ENCODE measurements at regions not wholly inside any gene's neighbourhood (a gene's known extent, or its start where the extent isn't known, plus 50 kb on each side); places are given as distances from the start of the nearest gene placed in this dataset.

DNA sequence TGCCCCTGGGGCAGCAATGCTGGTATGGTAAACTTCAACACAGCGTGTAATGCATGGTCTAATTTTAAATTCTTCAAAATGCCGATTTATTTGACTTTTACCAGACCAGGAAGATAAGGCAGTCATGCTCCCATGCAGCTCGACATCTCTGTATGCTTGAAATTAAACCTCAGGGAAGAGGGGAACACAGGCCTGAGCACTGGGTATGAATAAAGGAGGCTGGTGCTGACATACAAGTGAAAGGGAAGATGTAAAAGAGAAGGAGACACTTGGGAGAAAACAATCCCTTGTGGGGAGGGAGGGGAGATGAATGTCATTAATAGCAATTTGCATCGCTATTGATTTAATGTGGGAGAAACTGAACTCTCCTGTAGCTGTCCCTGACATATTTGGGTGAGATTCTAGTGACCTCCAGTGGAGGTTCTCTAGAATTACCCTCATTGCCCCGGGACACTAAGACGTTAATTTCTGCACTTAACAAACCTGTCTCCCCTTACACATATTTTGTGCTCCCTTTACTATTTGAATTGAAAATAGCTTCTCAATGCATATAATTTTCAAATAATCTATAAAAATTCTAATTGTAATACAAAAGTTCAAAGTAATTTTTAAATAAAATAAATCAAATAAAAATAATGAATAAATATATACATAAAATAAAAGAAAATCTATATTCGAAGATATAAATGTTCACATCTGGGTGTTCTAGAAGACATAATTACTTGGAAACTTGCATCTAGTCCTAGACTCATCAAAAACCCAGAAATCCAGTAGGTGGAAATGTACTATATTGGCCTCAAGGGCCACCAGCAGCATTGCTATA is 283.1 kb downstream of the LMX1A start:
- peak; percentile 42 for DNase-seq (ENCODE audit: low read depth)

DNA sequence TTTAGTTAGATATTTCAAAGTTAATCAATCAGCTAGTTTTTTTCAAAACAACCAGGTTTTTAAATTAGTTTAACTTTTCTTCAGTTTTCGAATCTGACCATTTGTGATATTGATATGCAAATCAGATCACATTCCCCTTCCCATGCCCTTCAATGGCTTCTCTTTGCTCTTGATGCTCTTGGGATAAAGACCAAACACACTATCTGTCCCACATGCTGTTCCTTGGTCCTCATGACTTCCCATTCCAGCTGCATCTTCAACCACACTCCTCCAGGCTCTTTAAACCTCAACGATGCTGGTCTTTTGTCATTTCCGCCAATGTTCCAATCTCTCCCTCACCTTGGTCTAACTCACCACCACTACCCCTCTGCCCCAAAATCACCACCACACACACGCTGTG is 285.8 kb downstream of the LMX1A start:
- no peak for DNase-seq (ENCODE audit: low read depth)

DNA sequence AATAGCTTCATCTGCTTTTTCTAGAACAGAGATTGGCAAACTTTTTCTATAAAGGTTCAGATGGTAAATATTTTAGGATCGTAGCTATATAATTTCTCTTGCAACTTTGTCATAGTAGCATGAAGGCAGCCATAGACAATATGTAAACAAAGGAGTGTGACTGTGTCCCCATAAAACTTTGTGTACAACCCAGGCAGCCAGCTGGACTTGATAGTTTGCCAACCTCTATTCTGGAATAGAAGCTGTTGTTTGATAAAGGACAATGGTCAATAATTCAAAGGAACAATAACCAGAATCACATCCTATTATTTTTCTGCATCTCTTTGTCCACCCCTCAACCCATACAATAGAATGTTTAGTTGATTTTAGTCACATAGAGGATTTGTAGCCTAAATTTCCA is 286.7 kb downstream of the LMX1A start:
- DNase-seq (ENCODE audit: low read depth): no peak

DNA sequence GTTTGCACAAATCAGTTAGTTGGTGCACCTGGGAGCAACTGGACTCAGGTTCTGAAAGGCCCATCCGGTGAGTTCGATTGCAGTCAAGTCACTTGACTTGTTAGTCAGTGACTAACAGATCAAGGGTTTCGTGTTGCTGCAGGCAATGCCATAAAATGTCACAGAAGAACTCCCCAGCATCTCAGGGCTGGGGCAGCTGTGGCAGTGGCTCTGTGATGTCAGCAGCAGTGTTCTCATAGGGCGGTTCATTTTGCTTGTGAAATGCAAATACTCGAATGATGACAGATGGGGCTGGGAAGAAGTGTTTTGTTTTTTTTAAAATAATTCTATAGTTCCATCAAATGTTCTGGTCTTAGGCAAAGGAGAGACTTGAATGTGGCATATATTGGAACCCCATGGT is 287.8 kb downstream of the LMX1A start:
- DNase-seq (ENCODE audit: low read depth): no peak

DNA sequence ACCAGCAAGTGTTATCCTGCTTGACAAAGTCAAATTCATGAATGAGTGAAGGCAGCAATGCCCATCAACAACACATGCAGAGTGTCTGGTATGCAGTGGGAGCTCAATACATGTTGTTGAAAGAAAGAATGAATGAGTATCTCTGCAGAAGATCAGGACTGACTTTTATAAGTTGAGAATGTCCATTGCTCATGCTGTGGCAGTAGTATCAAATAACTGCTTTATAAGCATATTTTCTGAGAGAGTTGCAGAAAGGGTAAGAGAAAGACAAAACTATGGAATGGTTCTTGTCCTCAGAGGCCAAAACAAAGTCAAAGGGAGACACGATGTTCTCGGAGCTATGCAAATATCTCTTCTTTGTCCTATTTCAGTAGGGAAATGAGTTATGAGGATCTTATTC is 288.7 kb downstream of the LMX1A start:
- DNase-seq (ENCODE audit: low read depth): no peak

DNA sequence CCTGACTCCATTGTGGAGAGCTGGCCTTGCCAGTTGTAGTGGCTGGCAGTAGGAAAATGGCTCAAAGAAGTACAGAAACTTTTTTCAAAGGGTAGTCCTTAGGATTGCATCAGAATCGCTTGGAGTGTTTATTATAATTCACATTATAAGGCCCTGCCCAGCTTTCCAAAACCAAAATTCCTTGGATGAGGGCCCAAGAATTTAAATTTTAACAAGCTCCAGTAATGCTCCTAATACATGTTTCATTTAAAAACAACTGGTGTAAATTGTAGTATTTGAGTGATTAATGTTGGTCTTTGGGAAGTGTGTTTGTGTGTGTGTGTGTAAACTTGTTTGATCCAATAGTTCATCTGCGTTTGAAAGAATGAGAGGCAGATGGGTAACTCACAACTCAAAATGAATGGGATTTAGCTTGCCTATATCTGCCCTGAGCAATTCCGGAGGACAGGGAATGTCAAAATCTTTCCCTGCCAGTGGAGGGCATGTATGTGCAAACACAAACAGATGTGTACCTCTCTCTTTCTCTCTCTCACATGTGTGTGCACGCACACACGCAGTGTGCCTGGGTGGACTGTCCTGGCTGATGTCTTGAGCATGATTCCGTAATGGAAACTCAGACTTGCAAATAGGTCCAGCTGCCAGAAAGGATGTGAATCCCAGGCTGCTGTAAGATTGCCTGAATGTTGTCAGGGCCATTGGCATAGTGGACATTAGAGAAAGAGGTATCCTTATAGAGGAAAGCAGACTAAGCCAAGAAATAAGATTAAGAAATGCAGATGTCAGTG is 293.1 kb downstream of the LMX1A start:
- DNase-seq (ENCODE audit: low read depth): no peak

DNA sequence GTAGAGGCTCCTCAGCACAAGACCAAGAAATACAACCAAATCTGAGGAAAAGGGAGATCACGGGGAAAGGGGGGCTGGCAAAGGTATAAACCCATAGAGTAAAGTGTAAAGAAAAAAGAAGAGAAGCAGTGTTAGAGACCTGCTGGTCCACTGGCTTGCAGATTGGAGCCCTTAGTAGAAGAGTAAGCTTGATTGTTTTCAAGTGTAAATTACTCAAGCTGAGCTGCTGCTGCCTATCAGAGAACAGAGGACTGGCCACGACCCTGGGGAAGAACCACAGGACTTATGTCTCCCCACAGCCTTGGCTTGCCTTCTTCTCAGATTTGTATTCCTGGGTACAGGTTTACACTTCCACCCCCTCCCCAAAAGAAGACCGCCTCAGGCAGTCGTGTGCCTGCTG is 294.2 kb downstream of the LMX1A start:
- no peak for DNase-seq (ENCODE audit: low read depth)

DNA sequence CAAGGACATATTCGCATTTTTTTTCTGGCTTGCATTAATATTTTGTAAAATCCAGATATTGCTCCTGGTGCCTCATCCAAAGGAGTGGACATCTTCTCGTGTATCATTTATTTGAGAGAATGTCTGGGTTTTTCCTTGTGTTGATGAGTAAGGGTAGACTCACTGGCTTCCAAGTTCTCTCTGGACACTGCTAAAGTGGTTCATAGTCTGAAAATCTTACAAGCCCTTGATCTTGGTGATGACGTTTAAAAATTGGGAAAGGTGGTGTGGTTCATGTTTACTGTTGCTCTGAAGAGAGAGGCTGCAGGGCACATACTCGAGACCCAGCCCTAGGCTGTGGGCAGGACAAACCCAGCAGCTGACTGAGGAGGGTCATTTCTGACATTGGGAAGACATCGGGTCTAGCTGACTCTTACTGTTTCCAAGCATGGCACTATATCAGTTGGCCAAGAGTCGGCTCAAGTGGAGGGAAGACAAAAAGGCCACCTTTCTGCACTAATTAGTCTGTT is 296.2 kb downstream of the LMX1A start:
- DNase-seq (ENCODE audit: low read depth): no peak

DNA sequence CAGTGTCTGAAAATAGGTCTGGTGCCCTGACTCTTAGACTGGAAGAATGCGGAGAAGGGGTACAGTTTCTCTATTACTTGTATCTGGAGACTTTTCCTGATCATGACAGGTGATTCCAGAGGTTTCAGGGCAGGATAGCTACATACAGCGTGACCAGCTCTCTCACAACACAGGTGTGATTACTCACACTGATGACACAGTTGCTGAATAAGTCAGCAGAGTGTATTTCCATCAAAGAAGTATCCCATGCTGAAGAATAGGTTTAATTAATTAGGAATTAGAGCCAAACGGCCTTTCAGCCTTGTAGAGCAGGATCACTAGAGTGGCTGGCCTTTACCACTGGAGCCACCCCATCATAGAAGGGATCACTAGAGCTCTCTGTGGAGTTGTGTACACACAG is 298.6 kb downstream of the LMX1A start:
- DNase-seq (ENCODE audit: low read depth): no peak

DNA sequence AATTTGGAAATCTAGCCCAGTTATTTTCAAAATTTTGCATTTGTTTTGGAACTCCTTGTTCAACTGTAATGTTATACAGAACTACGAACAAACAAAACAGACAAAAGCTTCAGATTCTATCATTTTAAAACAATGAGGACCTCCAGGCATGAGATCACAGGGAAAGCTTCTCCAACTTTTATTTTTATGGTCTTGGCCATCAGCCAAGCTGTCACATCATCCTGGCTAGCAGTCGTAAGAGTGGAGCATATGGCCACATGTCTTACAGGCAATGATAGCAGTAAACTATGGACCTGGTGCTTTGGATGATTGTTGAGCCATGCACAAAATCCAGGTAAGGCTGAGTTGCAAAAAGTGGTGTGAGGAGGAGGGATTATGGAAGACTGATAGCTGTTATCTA is 299.6 kb downstream of the LMX1A start:
- no peak for DNase-seq (ENCODE audit: low read depth)

DNA sequence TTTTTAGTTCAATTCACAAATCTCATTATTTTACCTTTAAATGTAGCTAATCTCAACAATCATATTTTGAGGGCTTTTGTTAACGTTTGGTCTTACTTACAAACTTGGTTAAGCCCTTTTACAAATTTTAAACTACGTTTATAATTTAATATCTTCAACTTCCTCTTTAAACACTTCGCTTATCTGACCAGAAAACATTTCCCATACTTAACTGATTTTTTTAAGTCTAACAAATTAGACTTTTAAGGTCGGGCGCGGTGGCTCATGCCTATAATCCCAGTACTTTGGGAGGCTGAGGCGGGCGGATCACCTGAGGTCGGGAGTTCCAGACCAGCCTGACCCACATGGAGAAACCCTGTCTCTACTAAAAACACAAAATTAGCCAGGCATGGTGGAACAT is 300.9 kb downstream of the LMX1A start:
- DNase-seq (ENCODE audit: low read depth): no peak

DNA sequence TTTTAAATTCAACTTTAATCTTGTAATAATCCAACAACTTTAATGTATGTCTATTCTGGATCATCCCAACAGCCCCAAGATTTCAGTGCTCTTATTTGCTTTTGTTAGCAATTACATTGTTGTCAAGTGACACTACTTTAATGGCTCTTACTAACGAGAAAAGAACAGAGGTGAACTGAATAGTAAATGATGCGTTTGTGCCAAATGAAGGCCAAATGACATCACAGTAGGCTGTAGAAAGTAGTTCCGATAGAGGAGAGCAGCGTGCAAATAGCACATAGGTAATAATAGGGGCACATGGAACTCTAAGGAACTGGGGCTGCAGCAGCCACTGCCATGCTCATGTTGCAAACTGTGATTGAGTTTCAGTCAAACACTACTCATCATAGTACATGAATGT is 301.9 kb downstream of the LMX1A start:
- DNase-seq (ENCODE audit: low read depth): no peak

DNA sequence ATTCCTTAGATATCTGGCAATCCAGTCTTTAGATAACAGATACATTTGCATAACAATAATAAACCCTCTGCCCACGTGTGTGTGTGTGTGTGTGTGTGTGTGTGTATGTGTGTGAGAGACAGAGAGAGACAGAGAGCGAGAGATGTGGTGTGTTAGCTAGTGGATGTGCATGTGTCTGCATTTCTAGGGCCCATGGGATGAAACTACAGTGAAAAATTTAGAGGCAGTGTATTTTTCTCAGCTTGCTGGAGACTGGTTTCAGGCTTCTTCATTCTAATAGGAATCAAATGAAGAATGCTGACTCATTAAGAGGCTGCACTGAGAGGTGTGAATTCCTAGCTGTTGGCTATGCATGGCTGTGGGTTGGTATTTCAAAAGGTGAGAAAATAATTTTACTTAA is 303.2 kb downstream of the LMX1A start:
- DNase-seq (ENCODE audit: low read depth): no peak

DNA sequence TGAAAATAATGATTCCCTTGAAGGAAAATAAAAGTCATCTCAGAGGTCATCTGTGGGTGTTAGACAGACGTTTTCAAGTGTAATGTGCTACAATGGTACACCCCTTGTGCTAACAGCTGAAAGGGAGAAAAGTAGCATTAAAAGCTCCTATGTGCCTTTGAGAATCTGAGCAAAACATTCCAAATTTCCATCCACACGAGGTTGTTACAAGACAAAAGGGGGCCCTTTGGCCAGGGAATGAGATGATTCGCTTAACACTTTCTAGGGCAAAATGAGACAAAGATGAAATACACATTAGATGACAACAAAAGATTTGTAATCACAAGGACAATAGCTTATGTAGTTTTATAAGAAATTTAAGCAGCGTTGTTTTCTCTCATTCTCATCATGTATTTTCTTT is 303.6 kb downstream of the LMX1A start:
- DNase-seq (ENCODE audit: low read depth): no peak

DNA sequence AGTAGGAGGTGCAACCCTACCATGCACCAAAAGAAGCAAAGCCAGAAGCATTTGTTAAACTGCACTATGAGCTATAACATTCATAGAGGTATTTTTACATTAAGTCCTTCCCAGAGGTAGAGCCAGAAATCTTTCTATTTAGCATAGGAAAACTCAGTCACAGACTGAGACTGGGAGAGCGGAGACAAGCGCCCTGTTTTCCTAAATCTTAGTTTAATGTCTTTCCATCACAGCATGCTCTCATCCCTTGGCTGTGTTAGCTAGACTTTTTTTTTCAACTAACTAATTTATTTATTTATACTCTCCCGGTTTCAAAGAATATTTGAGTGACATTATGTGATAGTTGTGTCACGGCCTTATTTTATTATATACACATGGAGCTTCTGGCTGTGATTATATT is 304.1 kb downstream of the LMX1A start:
- DNase-seq (ENCODE audit: low read depth): no peak

DNA sequence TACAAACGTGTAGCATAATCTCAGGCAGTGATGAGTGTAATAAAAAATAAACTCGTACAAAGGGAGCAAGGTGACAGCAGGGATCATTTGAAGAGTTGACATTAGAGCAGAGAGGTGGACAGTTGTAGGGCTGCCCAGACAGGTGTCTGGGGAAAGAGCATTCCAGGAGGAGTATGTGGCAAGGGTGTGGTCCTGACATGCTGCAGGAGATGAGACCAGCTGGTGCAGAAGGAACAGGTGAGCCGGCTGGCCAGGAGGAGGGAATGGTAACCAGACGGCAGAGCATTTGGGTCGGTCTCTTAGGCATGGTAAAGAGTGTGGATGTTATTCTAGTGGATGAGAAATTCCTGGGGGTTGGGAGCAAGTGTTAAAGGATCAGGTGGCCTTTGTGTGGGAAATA is 306.3 kb downstream of the LMX1A start:
- DNase-seq (ENCODE audit: low read depth): no peak

DNA sequence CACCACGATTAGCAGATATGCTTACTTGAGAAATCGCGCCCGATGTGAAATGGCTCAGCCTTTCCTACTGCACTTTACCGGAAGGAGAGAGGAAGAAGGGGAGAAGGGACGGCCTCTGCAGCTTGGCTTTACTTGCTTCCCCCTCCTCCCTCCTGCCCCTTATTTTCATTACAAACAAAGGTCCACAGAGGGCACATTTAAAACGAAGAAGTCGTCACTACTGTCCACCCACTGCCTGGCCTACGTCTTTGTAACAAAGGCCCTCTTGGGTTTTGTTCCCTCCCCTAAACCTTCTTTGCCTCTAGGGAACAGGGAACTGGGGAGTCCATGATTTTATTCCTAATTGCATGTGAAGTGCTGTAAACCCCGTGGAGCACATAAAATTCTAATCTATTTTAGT is 308.5 kb downstream of the LMX1A start:
- no peak for DNase-seq (ENCODE audit: low read depth)

DNA sequence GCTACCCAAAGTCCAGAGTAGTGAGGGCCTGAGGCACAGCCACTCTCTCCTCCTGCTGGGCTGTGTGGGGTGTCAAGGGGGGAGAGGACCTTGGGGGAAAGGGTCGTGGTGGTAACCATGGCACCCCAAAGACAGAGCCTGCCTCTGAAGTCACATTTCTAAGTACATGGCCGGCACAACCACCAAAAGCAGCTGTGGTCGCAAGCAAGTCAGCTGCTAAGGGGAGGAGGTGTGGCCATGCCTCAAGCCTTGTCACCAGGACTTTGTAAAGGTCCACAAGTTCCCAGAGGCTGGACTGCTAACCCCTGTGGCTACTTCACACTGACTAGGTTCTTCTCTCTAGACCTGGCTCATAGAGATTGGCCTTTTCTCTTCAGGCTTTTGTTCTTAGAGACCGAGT is 310.6 kb downstream of the LMX1A start:
- DNase-seq (ENCODE audit: low read depth): no peak

DNA sequence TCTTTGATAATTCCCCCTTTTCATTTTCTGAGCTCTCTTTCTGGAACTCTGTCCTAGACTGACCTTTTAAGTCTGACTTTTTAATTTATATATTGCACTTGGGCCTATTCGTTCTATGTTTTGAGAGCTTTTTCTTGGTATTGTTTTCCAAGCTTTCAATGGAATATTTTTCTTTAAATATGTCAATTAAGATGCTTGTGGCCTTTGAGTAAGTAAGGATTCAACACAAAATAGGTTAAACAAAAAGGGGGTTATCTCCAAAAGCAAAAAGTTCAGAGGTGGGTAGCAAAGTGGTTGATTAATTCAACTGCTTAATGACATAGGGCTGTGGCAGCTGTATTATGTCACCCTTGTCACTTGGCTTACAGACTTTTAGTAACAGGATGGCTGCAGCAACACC is 315.9 kb downstream of the LMX1A start:
- DNase-seq (ENCODE audit: low read depth): no peak

DNA sequence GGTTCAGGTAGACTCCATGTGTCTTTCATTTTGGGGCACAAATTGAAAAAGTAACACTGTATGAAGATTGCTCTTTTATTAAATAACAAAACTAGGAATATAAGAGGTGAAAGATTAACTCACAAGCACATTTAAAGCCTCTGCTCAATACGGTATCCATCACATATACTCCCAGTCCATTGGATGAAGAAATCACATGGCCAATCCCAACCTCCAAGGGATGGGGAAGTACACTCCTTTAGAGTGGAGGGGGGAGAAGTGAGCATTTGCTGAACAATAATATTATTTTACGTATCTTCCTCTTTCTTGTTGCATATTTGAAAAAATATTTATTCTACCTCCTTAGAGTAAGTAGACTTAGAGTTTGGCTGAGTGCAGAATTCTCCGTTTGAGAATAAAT is 316.5 kb downstream of the LMX1A start:
- DNase-seq (ENCODE audit: low read depth): no peak

DNA sequence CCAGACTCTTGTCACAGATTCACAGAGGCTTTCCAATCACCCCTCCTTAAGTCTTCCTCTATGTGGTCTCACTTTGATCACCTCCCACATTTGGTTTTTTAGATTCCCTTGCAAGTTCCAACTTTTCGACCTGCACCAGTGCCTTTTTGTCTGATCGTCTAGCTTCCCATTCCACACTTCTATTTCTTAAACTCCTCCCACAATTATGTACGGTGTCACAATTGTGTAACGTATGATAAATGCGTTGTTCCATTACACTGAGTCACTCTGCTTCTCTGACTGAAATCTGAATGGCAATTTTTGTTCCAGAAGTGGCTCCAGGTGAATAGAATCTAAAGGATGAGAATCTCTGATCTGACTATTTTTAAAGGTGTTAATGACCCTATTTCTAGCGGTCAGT is 320.1 kb downstream of the LMX1A start:
- DNase-seq (ENCODE audit: low read depth): no peak

DNA sequence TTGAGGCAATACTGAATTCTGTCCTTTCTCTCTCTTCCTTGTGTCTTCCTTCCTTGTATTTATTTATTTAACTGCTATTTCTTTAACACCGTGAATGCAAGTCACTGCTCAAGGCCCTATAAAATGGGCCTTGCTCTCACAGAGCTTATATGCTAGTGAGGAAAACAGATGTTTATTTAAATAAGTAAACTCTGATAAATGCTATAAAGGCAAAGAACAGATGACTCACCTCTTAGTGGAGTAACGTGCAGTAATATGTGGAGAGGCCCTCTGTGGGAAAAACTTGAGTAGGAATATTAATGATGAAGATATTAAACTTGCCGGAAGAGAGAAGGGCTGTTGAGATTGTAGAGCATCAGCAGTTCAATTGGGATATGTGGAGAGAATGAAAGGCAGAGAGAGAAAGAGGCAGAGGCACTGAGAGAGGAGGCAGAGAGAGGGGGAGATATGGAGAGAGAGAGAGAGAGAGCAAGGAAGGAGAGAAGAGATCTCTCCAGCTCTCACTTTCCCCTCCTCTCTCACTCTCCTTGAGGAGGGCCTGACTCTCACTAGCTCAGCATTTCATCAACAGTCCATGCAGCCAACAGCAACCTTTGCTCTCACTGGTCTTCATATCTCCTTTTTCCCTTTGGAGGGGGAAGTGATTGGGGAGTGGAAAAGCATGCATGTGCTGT is 322.2 kb downstream of the LMX1A start:
- DNase-seq (ENCODE audit: low read depth): no peak

DNA sequence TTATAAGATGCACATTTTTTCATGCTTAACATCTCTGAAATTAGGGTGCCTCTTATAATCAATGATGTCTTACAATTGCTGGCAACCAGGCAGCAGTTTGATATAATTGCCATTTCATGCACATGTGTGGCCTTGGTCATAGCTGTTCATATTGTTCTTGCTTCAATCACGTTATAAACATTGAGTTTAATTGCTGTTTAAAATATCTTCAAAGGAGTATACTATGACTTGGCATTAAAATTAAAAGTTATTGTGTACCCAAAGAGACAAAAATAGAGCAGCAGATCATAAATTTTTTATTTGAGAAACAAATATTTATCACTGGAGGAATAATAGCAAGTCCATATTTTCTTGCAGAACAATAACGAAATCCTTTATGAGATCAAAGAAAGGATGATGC is 325.5 kb downstream of the LMX1A start:
- no peak for DNase-seq (ENCODE audit: low read depth)
